SIG-M5 treated with dmso at 0.1 percent for 504 hours (cell line): ENCODE measurements at regions not wholly inside any gene's neighbourhood (a gene's known extent, or its start where the extent isn't known, plus 50 kb on each side); places are given as distances from the start of the nearest gene placed in this dataset.
"Not testable (repeated sequence)": the region's sequence is repeated elsewhere in the genome, so short reads cannot be mapped to it uniquely, and the experiment has no call there.

Experiments used
- DNase-seq: peaks from one replicate; lab custom pipeline; 2025; ENCODE audit not compliant: unreplicated experiment; lab: John Stamatoyannopoulos, UW

DNA sequence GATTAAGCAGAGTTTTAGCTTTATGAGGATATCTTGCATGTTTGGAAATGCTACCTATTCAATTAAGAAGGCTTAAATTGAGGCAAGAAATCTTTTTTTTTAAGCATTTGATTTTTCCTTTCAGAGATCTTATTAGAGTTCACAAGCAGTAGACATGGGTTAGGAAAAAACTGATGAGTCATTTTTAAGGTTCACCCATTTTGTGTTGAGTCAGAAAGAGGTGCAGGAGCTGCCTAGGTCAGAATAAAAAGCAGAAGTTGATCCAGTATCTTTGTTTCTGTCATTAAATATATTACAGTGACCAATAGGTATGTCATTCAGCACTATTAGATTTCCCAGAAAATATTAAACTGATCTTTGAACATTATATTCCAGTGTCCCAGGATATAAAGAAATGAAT is 306.8 kb downstream of the LMBRD1 start:
- DNase-seq = peak; percentile 0

DNA sequence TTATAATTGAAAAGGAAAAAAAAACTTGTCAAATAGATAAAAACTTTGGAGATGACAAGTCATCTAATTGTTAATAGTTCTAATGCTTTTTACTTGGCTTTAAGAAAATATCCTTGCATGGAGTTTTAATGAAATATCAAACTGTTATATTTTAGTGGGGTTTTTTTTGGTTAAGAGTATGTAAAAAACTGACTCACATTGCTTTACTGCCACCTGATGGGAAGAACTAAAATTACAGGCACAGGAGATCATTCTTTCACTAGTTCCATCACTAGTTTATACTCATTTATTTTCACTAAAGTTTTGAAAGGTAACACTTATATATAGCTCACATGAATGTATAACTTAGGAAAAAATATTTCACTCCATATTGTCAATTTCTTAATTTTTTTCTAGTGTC is 309.1 kb downstream of the LMBRD1 start:
- DNase-seq = peak; percentile 1

DNA sequence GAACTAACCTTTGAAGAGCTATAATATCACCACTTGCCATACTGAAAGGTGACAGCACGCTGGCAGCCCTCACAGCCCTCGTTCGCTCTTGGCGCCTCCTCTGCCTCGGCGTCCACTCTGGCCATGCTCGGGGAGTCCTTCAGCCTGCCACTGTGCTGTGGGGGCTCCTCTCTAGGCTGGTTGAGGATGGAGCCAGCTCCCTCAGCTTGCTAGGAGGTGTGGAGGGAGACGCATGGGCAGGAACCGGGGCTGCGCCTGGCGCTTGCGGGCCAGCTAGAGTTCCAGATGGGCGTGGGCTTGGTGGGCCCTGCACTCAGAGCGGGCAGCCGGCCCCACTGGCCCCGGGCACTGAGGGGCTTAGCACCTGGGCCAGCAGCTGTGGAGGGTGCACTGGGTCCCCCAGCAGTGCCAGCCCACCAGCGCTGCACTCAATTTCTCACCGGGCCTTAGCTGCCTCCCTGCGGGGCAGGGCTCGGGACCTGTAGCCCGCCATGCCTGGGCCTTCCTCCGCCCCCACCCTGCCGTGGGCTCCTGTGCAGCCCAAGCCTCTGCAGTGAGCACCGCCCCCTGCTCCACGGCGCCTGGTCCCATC is 329.7 kb downstream of the LMBRD1 start:
- no peak for DNase-seq

DNA sequence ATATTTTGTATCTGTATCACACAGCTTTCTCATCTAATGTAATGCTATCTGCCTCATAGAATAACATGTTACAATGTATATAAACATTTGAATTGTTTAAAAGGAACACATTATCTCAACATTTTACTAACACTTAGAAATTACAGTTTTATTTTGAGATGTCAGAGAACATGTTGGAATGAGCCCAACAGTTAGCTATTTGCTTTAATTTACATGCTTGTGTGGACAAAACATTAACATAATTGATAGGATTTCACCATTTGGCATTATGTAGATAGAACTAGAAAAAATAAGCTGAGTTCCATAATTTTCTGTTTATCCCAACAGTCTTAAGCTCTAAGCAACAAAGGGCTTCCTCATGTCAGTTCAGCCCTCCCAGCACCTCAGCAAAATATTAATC is 330.9 kb downstream of the LMBRD1 start:
- DNase-seq = no peak

DNA sequence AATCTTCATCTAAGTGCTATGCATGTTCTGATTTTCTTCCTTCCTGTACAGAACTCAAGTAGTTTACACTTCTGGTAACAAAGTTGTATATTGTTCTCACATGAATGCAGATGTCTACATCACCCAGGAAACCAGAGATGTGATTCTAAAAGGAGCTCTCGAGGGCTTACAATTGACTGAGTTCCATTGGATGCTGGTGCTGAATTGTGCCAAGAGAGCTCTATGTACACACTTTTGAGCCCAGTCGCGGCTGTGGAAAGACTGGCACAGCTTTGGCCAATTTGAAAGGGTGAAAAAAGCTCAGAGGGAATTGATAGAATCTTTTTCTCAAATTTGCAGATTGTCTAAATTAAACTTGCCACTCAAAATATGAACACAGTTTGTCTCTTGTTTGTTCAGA is 340.7 kb downstream of the LMBRD1 start:
- no peak for DNase-seq

DNA sequence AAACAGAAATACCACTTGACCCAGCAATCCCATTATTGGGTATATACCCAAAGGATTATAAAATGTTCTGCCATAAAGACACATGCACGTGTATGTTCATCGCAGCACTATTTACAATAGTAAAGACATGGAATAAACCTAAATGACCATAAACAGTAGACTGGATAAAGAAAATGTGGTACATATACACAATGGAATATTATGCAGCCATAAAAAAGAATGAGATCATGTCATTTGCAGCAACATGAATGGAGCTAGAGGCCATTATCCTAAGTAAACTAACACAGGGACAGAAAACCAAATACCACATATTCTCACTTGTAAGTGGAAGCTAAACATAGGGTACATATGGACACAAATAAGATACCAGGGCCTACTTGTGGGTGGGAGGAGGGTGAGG is 342.2 kb downstream of the LMBRD1 start:
- not testable (repeated sequence) for DNase-seq

DNA sequence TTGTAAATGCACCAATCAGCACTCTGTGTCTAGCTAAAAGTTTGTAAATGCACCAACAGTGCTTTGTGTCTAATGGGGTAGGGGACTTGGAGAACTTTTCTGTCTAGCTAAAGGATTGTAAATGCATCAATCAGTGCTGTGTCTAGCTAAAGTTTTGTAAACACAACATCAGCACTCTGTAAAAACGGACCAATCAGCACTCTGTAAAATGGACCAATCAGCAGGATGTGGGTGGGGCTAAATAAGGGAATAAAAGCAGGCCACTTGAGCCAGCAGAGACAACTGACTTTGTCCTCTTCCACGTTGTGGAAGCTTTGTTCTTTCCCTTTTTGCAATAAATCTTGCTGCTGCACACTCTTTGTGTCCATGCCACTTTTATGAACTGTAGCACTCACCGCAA is 346.3 kb downstream of the LMBRD1 start:
- not testable (repeated sequence) for DNase-seq

DNA sequence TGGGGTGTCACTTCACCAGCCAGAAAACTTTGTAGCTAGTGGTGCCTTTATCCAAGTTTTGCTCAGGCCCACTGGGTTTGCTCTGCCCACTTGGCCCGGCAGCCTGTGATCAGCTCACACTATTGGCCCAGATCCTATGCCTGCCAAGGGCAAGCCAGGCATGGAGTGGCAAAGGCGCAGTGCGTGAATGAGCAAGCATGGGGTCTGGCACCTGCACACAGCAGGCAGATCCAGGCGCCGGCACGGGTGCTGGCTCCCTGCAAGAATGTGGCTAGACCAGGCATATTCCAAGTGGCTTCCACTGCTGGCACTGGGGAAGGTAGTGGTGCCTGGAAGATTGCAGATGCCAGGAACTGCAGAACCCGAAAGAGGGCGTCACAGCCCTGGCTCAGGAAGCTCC is 346.9 kb downstream of the LMBRD1 start:
- DNase-seq = no peak
